ENCODE measurements at regions not wholly inside any gene's neighbourhood (a gene's known extent, or its start where the extent isn't known, plus 50 kb on each side); places are given as distances from the start of the nearest gene placed in this dataset.

GRCh38 chr14:81849714-81850113, 316.1 kb upstream of the SEL1L start:
- DNase-seq, result no peak

DNA sequence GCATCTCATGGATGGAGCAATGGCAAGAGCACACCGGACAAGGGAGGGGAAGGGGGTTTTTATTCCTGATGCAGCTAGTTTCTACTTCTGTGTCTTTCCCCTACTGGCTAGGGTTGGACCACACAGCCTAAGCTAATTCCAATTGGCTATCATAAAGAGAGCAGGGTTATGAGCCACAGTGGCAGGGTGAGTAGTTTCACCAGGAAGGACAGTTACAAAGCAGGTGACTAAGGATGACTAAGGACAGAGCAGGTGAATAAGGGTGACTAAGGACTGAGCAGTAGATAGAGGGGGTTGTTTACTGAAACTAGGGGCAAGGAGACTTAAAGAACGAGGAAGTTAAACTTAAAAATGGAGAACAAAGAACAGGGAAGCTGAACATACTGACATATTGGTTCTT, 321.4 kb upstream of the SEL1L start:
- no peak for DNase-seq

GRCh38 chr14:81859046-81859445, 325.4 kb upstream of the SEL1L start:
- DNase-seq, result no peak

DNA sequence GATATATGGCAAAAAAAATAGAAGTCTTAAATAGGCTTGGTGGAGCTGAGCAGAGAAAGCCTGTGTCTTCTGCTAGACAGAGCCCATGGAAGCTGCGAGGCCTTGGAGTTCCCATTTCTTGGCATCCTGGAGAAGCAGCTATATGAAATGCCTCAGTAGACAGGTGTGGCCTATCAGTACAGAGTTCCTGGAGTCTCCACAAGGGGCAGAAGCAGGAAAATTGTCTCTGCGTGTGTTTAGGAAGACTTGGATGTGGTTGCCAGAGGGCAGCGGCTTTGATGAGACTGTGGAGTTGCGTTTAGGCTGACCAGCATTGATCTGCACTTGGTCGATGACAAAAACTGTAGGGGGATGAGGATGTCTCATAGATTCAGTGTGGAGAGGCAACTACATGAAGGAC, 334.5 kb upstream of the SEL1L start:
- no peak for DNase-seq

- no peak for DNase-seq
Observed at GRCh38 chr14:81871706-81872105, 338.1 kb upstream of the SEL1L start.

DNA sequence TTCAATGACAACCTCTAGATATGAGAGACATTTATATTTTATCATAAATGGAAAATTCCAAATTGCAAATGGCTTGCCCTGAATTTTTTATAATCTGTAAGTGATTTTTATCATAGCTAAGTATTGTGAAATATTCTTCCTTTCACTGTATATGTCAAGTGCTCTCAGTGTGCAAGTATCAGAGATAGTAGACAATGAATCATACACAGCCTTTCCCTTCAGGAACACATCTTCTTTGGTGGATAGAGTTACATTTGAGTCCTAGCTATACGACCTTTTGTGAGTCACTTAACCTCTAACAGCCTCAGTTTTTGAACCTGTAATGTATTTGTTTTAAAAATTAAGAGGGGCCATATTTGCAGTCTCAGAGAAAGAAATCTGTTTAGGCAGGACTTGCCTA, 350.7 kb upstream of the SEL1L start:
- no peak for DNase-seq

DNA sequence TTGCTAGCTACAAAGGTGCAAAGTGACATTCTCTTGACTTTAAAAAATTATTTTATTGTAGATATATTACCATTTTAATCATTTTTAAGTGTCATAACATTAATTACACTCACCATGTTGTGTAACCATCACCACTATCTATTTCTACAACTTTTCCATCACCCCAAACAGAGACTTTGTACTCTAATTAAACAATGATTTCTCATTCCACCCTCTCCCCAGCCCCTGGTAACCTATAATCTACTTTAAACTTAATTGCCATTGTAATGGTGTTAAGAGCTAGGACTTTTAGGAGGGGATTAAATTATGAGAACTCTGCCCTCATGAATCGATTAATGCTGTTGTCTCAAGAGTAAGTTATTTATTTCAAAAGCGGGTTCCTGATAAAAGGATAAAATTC, 352.9 kb upstream of the SEL1L start:
- no peak for DNase-seq

GRCh38 chr14:81889529-81889928, 355.9 kb upstream of the SEL1L start:
- DNase-seq, result no peak

- no peak for DNase-seq
Observed at GRCh38 chr14:81890020-81890419, 356.4 kb upstream of the SEL1L start.

DNA sequence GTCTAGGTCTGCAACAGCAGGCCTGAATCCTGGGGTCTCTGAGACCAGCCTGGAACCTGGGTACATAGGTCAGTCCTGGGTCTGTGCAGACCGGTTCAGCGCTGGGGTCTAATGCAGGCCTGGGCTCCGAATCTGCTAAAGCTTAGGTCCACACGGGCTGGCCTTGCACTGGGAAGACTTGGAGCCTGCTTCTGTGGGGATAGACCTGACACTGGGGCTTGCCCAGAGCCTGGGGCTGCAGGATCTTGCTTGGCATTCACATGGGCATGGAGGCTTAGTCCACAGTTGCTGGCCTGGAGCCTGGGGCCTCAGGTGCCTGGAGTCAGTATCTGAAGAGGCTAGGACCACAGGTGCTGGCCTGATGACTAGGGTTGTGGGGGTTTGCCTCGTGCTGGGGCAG, 369.8 kb upstream of the SEL1L start:
- no peak for DNase-seq

- DNase-seq, result no peak
Observed at GRCh38 chr14:81927070-81927469, 393.4 kb upstream of the SEL1L start.

DNA sequence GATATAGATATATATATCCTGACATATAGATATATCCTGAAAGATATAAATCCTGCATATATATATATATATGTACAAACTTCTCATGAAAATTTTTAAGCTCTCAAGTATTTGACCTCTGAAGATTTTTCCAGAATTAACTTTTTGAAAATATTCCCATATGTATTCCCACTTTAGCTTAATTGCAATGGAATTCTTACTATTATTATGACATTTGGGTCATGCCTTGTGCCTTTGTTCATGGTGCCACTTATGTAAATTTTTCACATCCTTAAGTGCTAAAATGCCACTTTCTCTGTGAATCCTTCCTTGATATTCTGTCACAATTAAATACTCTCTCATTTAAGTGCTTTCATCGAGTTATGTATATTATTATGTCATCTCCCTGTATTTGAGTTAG, 398.2 kb upstream of the SEL1L start:
- no peak for DNase-seq

DNA sequence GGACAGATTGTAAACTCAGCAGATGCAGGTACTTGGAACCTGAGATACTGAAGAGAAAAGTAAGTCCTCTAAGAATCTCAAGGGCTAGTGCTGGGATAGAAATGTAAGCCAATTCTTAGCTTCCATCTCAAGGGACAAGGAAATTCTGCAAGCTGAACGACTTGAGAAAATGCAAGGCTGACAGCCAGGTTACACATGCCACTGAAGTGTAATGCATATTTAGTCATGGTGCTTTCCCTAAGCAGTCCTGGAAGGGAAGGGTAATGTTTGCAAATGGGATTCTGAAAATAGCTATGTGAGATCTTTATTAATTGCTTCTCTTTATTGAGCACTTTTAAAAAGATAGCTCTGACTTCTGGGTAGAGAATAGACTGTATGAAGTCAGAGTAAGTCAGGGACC, 402.7 kb upstream of the SEL1L start:
- DNase-seq, result no peak

DNA sequence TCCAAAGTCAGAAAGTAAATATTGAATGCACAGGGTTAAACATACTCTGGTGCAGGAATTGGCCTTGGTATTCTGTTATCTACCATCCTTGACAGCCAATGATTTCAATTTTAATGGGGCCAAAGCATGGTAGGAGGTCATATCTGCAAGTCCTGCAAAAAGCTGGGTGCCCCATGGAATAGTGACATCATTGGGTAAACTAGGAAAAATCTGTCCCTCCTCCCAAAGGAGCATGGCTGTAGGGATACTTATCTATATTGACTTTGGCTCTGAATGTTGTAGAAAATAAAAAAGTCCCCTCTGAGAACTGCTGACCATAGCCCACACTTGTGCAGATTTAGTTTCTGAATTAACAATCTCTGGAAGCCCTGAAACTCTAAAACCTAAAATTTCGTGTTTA, 403.2 kb upstream of the SEL1L start:
- DNase-seq, result no peak

DNA sequence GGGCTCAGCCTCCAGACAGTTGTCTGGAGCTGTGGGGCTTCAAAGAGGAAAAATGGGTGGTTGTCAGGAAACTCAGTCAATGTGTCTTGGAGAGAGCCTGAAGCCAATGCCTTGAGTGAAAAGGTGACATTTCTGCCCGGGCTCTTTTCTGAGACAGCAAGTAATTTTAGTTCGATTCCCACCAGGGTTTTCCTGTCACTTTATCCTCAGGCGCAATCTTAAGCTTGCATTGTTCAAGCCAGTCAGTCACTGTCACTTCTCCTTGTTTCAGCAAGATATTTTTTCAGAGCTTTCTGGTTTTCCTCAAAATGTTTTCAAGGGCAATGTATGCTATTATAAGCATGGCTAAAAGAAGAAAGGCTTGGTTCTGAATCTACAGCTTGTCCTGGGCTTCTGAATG, 404.7 kb upstream of the SEL1L start:
- no peak for DNase-seq

- DNase-seq, result no peak
Observed at GRCh38 chr14:81940651-81941050, 407.0 kb upstream of the SEL1L start.

DNA sequence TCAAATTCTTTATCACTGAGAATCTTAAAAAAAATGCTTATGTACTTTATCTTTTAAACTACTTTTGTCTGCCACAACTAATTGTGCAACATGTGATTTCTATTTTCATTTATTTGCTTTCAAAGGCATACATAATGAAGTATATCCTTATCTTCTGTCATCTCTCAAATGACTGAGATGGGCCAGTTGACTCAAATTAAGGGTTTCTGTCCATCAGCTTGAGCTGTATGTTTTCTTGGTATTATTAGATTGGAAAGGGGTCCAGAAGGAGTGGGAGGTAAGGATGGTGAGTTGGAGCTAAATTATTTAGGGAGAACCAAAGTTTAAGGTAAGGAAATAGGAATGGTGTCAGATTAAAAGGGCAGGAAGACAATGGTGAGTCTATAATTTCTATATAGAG, 408.4 kb upstream of the SEL1L start:
- DNase-seq, result no peak

- DNase-seq, result no peak
Observed at GRCh38 chr14:81946375-81946774, 412.7 kb upstream of the SEL1L start.

GRCh38 chr14:81946834-81947798, 413.5 kb upstream of the SEL1L start:
- DNase-seq, result no peak

GRCh38 chr14:81952917-81953316, 419.3 kb upstream of the SEL1L start:
- no peak for DNase-seq

- no peak for DNase-seq
Observed at GRCh38 chr14:81953419-81953818, 419.8 kb upstream of the SEL1L start.

DNA sequence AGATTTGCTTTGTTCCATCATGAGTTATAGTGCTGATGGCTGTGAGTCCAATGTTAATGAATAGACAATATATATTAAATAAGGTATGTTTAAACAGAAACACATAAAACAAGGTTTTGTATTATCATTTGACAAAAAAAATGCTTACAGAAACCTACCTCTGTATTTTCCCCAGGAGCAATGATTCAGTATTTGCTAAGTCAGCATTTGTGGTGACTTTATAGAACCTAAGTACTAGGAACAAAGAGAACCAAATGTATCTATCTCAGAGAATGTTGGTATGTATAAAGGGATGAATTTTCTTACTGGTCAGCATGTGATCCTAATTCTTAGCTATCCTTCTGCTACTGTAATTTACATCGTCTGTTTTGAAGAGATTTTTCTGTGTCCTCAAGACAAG, 421.5 kb upstream of the SEL1L start:
- no peak for DNase-seq

- no peak for DNase-seq
Observed at GRCh38 chr14:81960781-81961180, 427.1 kb upstream of the SEL1L start.

- no peak for DNase-seq
Observed at GRCh38 chr14:81963846-81964245, 430.2 kb upstream of the SEL1L start.

GRCh38 chr14:81970307-81970706, 436.7 kb upstream of the SEL1L start:
- DNase-seq, result no peak
